Peyer's patch (tissue), 4 donors: ENCODE measurements at regions not wholly inside any gene's neighbourhood (a gene's known extent, or its start where the extent isn't known, plus 50 kb on each side); places are given as distances from the start of the nearest gene placed in this dataset.
"Not testable (repeated sequence)": the region's sequence is repeated elsewhere in the genome, so short reads cannot be mapped to it uniquely, and the experiment has no call there.

Experiments
- CTCF ChIP-seq, 6 experiments: fragments of 450-650 bp in 4 of 6; fragments of 200-600 bp in 2 of 6; sonication (generic) in 1 of 6; IDR thresholded peaks; one replicate each; pipeline ENCODE4 v1.5.1; 2017 to 2019; ENCODE audit warnings: antibody characterized with exemption in 6 of 6, mild to moderate bottlenecking in 3 of 6, moderate library complexity in 1 of 6
- POLR2A ChIP-seq, 2 donors: fragments of 450-650 bp; IDR thresholded peaks; one replicate each; pipeline ENCODE4 v1.5.1; 2017; ENCODE audit warnings: antibody characterized with exemption in 2 of 2, mild to moderate bottlenecking in 2 of 2, moderate library complexity in 2 of 2

GRCh38 chr9:90233081-90233480, 409.5 kb downstream of the DIRAS2 start:
- TF ChIP-seq CTCF, POLR2A (IDR thresholded peaks at IDR 0.05): not testable (repeated sequence)
